MV-4-11 (cell line): ENCODE measurements at regions not wholly inside any gene's neighbourhood (a gene's known extent, or its start where the extent isn't known, plus 50 kb on each side); places are given as distances from the start of the nearest gene placed in this dataset.

Source experiments
- DNase-seq: peaks from one replicate; lab custom pipeline; 2025; lab: John Stamatoyannopoulos, UW

DNA sequence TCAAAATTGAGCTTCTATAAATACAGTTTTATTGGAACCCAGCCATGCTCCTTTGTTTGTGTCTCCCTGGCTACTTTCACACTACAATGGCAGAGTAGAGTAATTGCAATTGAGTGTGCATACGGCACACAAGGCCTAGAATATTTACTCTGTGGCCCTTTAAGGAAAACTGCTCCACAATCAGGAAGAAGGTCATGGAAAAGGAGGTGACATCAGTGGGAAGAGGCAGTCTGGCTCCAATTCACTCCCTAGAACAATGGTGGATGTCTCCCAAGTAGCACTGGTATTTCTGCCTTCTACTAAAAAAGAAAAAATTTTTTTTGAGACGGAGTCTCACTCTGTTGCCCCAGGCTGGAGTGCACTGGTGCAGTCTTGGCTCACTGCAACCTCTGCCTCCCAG, 51.3 kb downstream of the KRTAP19-8 start:
- DNase-seq: no peak

DNA sequence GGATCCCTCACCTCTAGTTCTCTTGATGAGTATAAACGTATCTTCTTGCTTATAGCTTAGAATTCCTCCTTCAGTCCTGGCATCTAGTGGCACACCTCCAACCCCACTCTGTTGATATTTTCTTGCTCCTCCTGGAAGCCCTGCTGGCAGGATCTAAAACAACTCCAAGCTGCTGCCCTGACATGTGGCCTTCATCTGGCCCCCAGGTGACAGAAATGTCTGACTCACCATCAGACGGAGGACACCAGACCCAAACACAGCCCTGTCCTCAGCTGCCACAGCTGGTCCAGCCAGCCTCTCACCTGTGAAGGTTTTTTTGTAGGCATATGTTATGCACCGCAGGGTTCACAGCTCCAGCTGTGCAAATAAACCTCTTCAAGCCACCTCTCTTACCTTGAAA, 53.4 kb downstream of the KRTAP19-8 start:
- no peak for DNase-seq

DNA sequence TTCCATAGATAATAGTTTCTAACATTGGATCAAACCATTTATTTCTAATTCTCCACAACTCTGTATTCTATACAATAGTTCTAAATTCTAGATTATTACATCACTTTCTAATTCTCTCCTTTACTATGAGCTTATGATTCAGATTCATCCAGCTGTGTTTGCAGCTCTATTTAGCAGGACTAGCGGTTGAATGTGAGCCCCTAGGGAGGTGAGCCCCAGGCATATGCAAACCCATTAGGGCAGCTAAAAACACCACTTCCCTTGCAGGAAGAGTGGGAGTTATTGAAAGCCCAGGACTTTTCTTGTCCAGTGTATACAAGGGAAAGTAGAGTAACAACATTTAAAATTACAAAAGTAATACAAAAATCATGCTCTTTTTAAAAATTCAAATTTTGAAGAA, 56.9 kb downstream of the KRTAP19-8 start:
- no peak for DNase-seq

DNA sequence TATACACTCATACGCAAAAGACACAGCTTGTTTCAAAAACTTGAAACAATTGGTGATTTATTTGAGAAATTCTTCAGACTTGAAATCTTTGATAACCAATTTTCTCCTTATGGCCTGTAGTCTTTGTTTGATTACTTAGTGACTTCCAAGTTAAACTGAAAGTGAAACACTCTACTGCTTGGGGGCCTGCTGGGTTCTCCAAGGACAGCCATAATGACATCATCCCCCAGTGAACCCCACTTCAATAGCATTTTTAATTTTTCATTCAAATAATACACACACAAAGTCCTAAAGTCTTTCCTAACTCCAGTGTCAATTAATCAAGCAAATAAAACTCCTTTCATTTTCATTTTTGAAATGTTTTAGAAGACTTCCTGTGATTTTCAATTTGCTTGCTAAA, 59.2 kb downstream of the KRTAP19-8 start:
- no peak for DNase-seq

DNA sequence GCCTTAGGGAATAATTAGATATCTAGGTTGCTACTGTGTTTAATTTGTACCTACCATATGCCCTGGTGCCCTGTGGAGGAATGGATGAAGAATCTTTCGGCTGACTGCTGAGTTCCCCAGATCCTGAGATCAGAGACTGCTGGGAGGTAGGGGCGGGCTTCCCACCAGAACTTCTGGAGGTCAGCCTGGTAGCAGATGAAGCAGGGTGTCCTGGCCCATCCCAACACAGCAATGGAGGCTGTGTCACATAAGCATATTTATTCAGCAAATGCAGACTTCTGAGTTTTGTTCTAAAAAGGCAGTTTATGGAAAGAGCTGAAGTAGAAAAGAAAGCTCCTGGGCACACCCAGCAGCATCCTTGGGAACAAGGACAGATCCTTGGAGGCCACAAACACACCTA, 74.0 kb downstream of the KRTAP19-8 start:
- DNase-seq: no peak

DNA sequence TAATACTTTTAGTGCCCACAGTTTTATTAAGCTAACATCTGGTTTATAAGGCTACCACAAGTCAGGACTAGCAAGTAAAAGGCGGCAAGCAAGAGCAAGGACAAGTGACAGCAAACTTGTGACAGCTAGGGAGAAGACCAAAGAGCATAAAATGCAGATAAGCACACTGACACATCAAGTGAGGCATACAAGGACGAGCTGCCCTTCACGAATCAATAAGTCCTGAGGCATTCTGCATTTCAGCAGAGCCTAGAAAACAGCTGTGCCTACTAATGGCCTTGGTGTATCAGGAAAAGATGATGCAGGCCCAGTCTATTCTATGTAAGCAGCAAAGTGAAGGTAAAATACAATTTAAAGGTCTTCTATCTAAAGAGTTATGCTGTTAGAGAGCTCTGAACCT, 74.8 kb downstream of the KRTAP19-8 start:
- DNase-seq: no peak

DNA sequence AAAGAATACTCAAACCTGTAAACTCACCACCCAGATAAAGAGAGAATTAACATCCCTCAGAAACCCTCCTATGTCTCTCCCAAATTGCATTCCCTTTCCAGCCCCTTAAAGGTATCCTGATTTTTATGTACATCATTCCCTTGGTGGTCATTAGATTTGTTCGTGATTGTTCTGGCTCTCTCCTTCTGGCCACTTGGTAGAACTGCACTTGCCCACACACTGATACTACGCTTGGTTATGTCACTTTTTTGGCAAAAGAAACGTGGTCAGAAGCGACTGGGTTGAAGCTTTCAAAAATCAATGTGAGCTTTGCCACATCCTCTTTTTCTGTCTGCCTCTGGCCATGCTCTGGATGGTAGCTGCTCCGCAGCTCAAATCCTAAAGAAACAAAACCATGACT, 76.3 kb downstream of the KRTAP19-8 start:
- DNase-seq: peak; percentile 59

DNA sequence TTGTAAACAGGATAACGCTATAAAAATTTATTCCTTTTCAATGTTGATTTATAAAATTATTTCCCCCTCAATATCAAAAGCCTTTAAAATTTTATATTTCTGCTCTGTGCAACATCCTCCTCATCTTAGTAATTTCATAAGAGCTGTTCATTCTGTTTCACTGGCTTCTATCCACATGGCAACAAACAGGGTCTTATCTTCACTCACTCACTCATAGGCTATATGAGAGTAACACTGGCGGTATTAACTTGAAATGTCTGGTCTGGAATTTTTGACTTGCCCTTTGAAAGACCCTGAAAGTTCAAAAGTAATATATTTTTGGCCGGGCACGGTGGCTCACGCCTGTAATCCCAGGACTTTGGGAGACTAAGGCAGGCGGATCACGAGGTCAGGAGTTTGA, 77.4 kb upstream of the KRTAP11-1 start:
- no peak for DNase-seq

DNA sequence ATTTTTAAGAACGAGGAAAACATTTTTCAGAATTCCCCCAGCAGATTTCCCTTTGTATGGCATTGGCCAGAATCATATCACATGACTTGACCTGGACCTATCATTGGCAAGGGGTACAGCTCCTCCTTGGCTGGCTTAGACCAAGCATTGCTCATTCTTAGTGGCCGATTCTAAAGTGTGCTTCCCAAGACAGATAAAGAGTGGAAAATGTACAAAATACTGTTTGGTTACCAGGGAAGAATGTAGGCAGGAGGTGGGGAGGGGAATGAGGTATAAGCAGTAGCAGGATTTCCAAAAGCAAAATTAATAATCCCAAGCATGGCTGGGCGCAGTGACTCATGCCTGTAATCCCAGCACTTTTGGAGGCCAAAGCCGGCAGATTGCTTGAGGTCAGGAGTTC, 75.6 kb upstream of the KRTAP11-1 start:
- no peak for DNase-seq

DNA sequence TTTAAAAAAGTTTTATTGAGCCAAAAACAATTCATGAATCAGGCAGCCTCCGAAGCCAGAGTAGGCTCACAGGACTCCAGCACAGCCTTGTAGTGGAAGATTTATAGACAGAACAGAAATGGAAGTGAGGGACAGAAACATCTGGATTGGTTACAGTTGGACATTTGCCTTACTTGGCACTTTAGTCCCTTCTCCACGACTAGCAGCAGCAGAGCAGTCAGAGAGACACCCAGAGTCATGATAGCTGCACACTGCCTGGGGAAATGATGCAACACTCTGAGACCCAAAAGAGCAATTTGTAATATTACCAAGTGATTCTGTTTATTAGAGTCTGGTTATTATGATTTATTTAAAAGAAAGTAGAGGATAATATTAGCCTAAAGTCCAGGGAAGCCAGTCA, 72.2 kb upstream of the KRTAP11-1 start:
- DNase-seq: no peak

DNA sequence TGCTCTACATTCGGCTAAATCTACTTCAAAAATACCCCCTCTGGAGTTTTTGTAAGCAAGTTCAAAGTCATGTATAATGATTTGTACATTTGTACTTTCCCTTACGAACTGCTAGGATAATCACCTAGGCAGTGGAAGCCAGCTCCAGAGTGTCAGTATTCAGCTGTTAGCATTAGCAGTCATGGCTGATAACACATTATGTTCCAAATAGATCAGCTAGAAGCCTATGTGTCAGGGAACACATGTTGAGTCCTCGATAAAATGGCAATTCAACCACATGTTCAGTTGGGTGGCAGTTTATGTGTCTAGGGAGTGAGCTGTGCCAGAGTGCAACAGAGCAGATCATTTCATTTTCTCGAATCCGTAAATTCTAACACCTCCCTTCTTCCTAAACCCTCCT, 65.8 kb upstream of the KRTAP11-1 start:
- no peak for DNase-seq

DNA sequence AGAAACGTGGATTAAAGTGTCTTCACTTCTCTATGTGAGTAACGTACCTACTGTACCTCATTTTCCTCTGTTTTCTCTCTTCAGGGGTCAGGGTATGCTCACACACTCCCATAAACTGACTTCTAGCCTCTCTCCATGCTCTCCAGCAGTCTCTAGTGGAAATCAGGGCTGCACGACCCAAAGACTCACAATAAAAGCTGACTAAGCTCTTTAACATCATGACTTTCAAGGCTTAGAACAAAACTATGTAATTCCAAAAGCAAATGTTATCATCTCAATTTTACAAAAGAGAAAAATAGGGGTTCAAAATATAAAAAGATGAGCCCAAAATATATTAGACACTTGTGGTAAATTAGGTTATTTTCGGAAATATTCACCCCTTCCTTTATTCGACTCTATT, 62.5 kb upstream of the KRTAP11-1 start:
- no peak for DNase-seq

DNA sequence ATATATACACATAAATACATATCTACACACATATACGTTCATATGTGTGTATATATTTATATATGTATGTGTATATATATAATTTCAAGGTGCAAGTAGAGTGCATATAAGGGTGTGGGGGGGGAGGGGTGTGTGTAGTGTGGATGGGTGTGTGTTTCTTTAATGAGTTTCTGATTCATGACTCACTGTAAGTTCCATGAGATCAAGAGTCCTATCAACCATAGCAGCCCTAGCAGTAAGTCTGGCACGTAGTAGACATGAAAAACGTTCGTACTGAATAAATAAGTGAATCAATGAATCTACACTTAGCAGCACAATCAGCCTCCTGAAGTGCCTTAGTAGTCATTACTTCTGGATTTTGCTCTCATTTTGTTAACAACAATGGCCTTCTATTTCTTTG, 61.9 kb upstream of the KRTAP11-1 start:
- DNase-seq: no peak

DNA sequence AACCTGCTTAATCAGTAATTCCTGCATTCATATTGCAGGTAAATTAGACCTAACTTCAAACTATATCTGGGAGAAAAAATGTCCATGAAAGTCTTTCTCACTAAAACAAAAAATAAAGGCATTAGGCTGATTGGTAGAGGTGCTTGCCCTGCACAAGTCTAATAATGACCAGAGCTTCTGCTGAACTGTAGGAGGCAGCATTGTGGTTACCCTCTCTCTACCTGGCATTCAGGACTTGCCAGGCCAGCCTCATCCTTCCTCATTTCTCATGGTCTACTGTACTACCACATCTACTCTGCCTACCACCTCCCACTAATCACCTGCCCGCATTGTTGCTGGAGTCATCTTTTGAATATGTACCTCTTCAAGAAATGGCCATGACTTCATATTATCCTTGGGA, 60.8 kb upstream of the KRTAP11-1 start:
- DNase-seq: no peak

DNA sequence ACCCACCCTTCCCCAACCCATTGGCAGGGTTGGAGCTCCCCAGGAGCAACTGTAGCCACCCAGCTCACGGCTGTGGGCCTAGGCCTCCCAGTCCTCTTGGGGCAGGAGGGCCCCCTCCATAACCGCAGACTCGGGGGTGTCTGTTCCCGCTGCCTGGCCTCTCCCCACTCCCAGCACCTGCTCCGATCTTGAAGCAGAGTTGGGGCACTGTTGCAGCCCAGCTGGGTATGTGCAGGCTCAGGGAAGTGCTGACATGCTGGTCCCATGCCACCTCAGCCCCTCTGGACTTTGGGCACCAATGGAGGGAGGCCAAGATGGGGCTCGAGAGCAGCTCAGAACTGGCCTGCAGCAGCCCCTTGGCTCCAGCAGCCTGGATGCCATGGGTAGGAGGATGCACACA, 54.8 kb upstream of the KRTAP11-1 start:
- DNase-seq: no peak

DNA sequence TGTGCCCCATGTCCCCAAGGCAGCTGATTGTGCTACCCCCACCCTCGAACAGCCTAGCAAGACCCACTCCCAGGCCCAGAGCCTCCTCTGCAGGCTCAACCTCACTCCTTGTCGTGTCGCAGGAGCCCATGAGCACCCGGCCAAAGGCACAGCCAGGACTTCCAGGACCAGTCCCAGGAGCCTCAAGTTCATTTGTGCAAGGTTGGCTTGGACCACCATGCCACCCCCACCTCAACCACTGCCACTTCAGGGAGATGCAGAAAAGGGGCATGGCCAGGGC, 54.4 kb upstream of the KRTAP11-1 start:
- no peak for DNase-seq

DNA sequence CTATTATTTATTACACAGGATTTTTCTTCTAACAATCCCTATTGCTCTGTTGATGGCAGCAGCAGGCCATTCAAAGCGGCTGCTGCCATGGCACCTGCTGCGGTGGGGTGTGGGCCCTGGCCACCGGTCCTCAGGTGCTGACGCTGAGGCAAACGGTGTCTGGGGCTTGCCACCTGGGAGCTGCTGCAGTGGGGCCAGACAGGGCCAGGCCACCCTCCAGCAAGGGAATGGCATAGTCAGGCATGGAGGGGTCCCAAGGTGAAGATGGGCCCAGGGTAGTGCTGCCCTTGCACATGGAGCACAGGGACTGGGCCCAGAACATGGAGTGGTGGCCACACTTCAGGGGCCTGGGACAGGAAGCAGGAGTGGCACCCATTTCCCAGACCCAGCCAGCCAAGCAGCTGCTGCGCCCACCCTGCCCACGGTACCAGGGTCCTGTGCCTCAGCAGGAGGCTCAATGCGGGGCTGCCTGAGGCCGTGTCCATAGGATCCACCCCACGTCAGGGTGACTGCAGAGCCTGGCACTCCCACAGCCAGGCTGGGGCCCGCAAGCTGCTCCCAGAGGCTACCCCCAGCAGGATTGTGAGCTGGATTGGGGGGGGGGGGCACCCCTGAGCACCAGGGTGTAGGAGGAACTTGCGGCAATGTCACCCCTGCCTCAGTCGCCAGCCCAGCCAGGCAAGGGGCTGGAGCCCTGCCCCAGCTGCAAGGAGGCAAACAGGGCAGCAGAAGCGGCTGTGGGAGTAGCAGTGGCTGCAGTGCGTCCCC, 53.9 kb upstream of the KRTAP11-1 start:
- no peak for DNase-seq

DNA sequence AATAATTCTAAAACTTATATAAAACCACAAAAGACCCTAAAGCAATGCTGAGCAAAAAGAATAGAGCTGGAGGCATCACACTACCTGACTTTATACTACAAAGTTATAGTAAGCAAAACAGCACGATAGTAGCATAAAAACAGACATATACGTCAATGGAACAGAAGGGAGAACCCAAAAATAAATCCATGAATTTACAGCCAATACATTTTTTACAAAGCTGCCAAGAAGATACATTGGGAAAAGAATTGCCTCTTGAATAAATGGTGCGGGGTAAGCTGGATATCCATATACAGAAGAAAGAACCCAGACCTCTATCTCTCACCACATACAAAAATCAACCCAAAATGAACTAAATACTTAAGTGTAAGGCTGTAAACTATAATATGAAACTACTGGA, 51.3 kb upstream of the KRTAP11-1 start:
- DNase-seq: no peak
